GM13976 (cell line): ENCODE measurements at regions not wholly inside any gene's neighbourhood (a gene's known extent, or its start where the extent isn't known, plus 50 kb on each side); places are given as distances from the start of the nearest gene placed in this dataset.
"Not testable (repeated sequence)": the region's sequence is repeated elsewhere in the genome, so short reads cannot be mapped to it uniquely, and the experiment has no call there.

Source experiments
- DNase-seq: peaks from one replicate; pipeline ENCODE4 v3.0.0; 2012; ENCODE audit warnings: low spot score
- CTCF ChIP-seq: IDR thresholded peaks from 2 replicates; pipeline ENCODE4 v1.5.1; 2012; ENCODE audit warnings: borderline replicate concordance, mild to moderate bottlenecking; ENCODE audit not compliant: insufficient read depth; ENCODE audit errors: extremely low read depth, missing control alignments, control extremely low read depth
- in situ Hi-C: fragments of 300-500 bp; cut with MboI; formaldehyde crosslinking; loops from one replicate; pipeline ENCODE4 v1.12.0; 2022; ENCODE audit warnings: low sequenced_read_pairs, mixed read lengths, inconsistent platforms; ENCODE audit not compliant: unreplicated experiment

- no peak for DNase-seq
- TF ChIP-seq CTCF = no peak
- in situ Hi-C loops = no loop called here
These were observed 103.8 kb upstream of the CXCL13 start for GRCh38 chr4:77501851-77502250.

GRCh38 chr4:77504407-77504806 lies 101.2 kb upstream of the CXCL13 start:
- no peak for TF ChIP-seq CTCF
- in situ Hi-C loops = no loop called here
- no peak for DNase-seq

GRCh38 chr4:77505275-77505957 lies 100.2 kb upstream of the CXCL13 start:
- no peak for DNase-seq
- TF ChIP-seq CTCF = no peak
- in situ Hi-C loops = no loop called here

GRCh38 chr4:77505958-77506319 lies 99.7 kb upstream of the CXCL13 start:
- TF ChIP-seq CTCF = no peak
- in situ Hi-C loops = no loop called here
- DNase-seq = no peak

- in situ Hi-C loops = no loop called here
- TF ChIP-seq CTCF = no peak
- DNase-seq = no peak
These were observed 95.3 kb upstream of the CXCL13 start for GRCh38 chr4:77510367-77510766.

GRCh38 chr4:77525538-77525937 lies 80.1 kb upstream of the CXCL13 start:
- no peak for DNase-seq
- in situ Hi-C loops = no loop called here
- no peak for TF ChIP-seq CTCF

GRCh38 chr4:77527900-77528299 lies 77.7 kb upstream of the CXCL13 start:
- in situ Hi-C loops, DNase-seq: not testable (repeated sequence)

- in situ Hi-C loops = no loop called here
- no peak for DNase-seq
- no peak for TF ChIP-seq CTCF
These were observed 67.5 kb upstream of the CXCL13 start for GRCh38 chr4:77538144-77538543.
